Prostate gland (tissue), 2 donors: ENCODE measurements at regions not wholly inside any gene's neighbourhood (a gene's known extent, or its start where the extent isn't known, plus 50 kb on each side); places are given as distances from the start of the nearest gene placed in this dataset.

Experiments used
- CTCF ChIP-seq, 4 experiments: fragments of 200-600 bp in 2 of 4; fragments of 450-650 bp in 2 of 4; sonication (generic) in 2 of 4; IDR thresholded peaks; 1 replicate in 3 of 4; 2 replicates in 1 of 4; pipeline ENCODE4 v1.5.1; 2016 to 2019; ENCODE audit warnings: antibody characterized with exemption in 4 of 4, mild to moderate bottlenecking in 2 of 4, moderate library complexity in 2 of 4
- POLR2A ChIP-seq: fragments of 450-650 bp; IDR thresholded peaks from one replicate; pipeline ENCODE4 v1.6.1; 2016; ENCODE audit warnings: antibody characterized with exemption, mild to moderate bottlenecking

- TF ChIP-seq CTCF (IDR thresholded peaks at IDR 0.05) (no peak), POLR2A (no peak)
These were observed 208.2 kb upstream of the CNTNAP5 start for GRCh38 chr2:123816928-123817327.
